Neural cell (in vitro differentiated cells): ENCODE measurements at regions not wholly inside any gene's neighbourhood (a gene's known extent, or its start where the extent isn't known, plus 50 kb on each side); places are given as distances from the start of the nearest gene placed in this dataset.
"Not testable (repeated sequence)": the region's sequence is repeated elsewhere in the genome, so short reads cannot be mapped to it uniquely, and the experiment has no call there.

Source experiments
- CTCF ChIP-seq: fragments of 450-650 bp; IDR thresholded peaks from 2 replicates; pipeline ENCODE4 v1.5.1; 2014; ENCODE audit warnings: antibody characterized with exemption, mild to moderate bottlenecking, moderate library complexity; ENCODE audit not compliant: poor library complexity, severe bottlenecking
- EP300 ChIP-seq: fragments of 450-650 bp; conservative IDR thresholded peaks from 2 replicates; pipeline ENCODE4 v1.6.1; 2014; ENCODE audit warnings: antibody characterized with exemption, mild to moderate bottlenecking, moderate library complexity; ENCODE audit not compliant: poor library complexity, severe bottlenecking
- EZH2 ChIP-seq: fragments of 200-600, 300-800 bp; shearing (Covaris generic), sonication (generic); IDR thresholded peaks from 2 replicates; pipeline ENCODE4 v1.6.1; 2014; ENCODE audit warnings: antibody characterized with exemption, low read length, borderline replicate concordance, mild to moderate bottlenecking; ENCODE audit not compliant: insufficient read depth, poor library complexity, severe bottlenecking
- RAD21 ChIP-seq: fragments of 450-650 bp; conservative IDR thresholded peaks from 2 replicates; pipeline ENCODE4 v1.6.1; 2014; ENCODE audit warnings: antibody characterized with exemption, mild to moderate bottlenecking, moderate library complexity
- REST ChIP-seq: IDR thresholded peaks from 2 replicates; pipeline ENCODE4 v1.6.1; 2012; ENCODE audit warnings: borderline replicate concordance
- SMC3 ChIP-seq: fragments of 450-650 bp; conservative IDR thresholded peaks from 2 replicates; pipeline ENCODE4 v1.6.1; 2014; ENCODE audit warnings: antibody characterized with exemption, mild to moderate bottlenecking, moderate library complexity; ENCODE audit not compliant: poor library complexity

- TF ChIP-seq EP300, SMC3, RAD21, CTCF, REST, EZH2: not testable (repeated sequence)
Measured at GRCh38 chr5:126296121-126296520, 127.1 kb upstream of the GRAMD2B start.
